H9 (cell line): ENCODE measurements at regions not wholly inside any gene's neighbourhood (a gene's known extent, or its start where the extent isn't known, plus 50 kb on each side); places are given as distances from the start of the nearest gene placed in this dataset.

Experiments used
- DNase-seq: peaks from one replicate; pipeline ENCODE4 v3.0.0-alpha.2; 2017
- H2AFZ ChIP-seq: one replicate; pipeline ENCODE4 v1.6.1; 2013; ENCODE audit warnings: mild to moderate bottlenecking, low read length, control low read depth, moderate library complexity
- H2AK5ac ChIP-seq: 2 replicates; pipeline ENCODE4 v1.6.1; 2013; ENCODE audit warnings: low read length, control low read depth, mixed read lengths; ENCODE audit not compliant: insufficient read length
- H2BK120ac ChIP-seq: one replicate; pipeline ENCODE4 v1.6.1; 2013; ENCODE audit warnings: low read depth, mild to moderate bottlenecking, low read length, control low read depth, inconsistent platforms; ENCODE audit not compliant: poor library complexity, severe bottlenecking
- H2BK12ac ChIP-seq: 2 replicates; pipeline ENCODE4 v1.6.1; 2013; ENCODE audit warnings: low read length, control low read depth, mixed read lengths, low read depth; ENCODE audit not compliant: insufficient read length
- H2BK15ac ChIP-seq: 2 replicates; pipeline ENCODE4 v1.6.1; 2013; ENCODE audit warnings: low read depth, low read length, control low read depth
- H2BK20ac ChIP-seq: one replicate; pipeline ENCODE4 v1.6.1; 2013; ENCODE audit warnings: low read depth, mild to moderate bottlenecking, low read length, control low read depth, inconsistent platforms; ENCODE audit not compliant: poor library complexity, severe bottlenecking
- H2BK5ac ChIP-seq: 2 replicates; pipeline ENCODE4 v1.6.1; 2013; ENCODE audit warnings: low read length, control low read depth, mixed read lengths; ENCODE audit not compliant: insufficient read length
- H3K14ac ChIP-seq: 2 replicates; pipeline ENCODE4 v1.6.1; 2013; ENCODE audit warnings: low read length, control low read depth; ENCODE audit not compliant: insufficient read depth
- H3K18ac ChIP-seq: 2 replicates; pipeline ENCODE4 v1.6.1; 2013; ENCODE audit warnings: low read depth, mild to moderate bottlenecking, mixed read lengths, low read length, control low read depth; ENCODE audit not compliant: insufficient read length
- H3K23ac ChIP-seq: 2 replicates; pipeline ENCODE4 v1.6.1; 2013; ENCODE audit warnings: low read length, control low read depth, mixed read lengths, low read depth; ENCODE audit not compliant: insufficient read length
- H3K23me2 ChIP-seq: 2 replicates; pipeline ENCODE4 v1.6.1; 2013; ENCODE audit warnings: low read depth, mild to moderate bottlenecking, mixed read lengths, low read length, control low read depth; ENCODE audit not compliant: insufficient read length, poor library complexity, severe bottlenecking
- H3K27ac ChIP-seq: 2 replicates; pipeline ENCODE4 v1.5.1; 2013; ENCODE audit warnings: low read length, control low read depth, mixed read lengths, low read depth; ENCODE audit not compliant: insufficient read length
- H3K27me3 ChIP-seq: 2 replicates; pipeline ENCODE4 v1.6.1; 2013; ENCODE audit warnings: low read length, control low read depth, inconsistent platforms; ENCODE audit not compliant: insufficient read depth
- H3K4ac ChIP-seq: 2 replicates; pipeline ENCODE4 v1.6.1; 2013; ENCODE audit warnings: low read depth, mild to moderate bottlenecking, control low read depth, inconsistent platforms, low read length, moderate library complexity
- H3K4me1 ChIP-seq: 2 replicates; pipeline ENCODE4 v1.6.1; 2013; ENCODE audit warnings: low read length, control low read depth, inconsistent platforms; ENCODE audit not compliant: insufficient read depth
- H3K4me2 ChIP-seq: 2 replicates; pipeline ENCODE4 v1.6.1; 2013; ENCODE audit warnings: low read length, control low read depth, mixed read lengths; ENCODE audit not compliant: insufficient read length, insufficient read depth
- H3K56ac ChIP-seq: 2 replicates; pipeline ENCODE4 v1.6.1; 2013; ENCODE audit warnings: low read depth, mild to moderate bottlenecking, mixed read lengths, low read length, control low read depth; ENCODE audit not compliant: insufficient read length
- H3K79me1 ChIP-seq: 2 replicates; pipeline ENCODE4 v1.6.1; 2013; ENCODE audit warnings: low read depth, mild to moderate bottlenecking, moderate library complexity, low read length, control low read depth, inconsistent platforms; ENCODE audit not compliant: insufficient read depth, poor library complexity, severe bottlenecking
- H3K79me2 ChIP-seq: 2 replicates; pipeline ENCODE4 v1.6.1; 2013; ENCODE audit warnings: low read length, control low read depth, inconsistent platforms; ENCODE audit not compliant: insufficient read depth
- H3K9ac ChIP-seq: 2 replicates; pipeline ENCODE4 v1.6.1; 2013; ENCODE audit warnings: low read length, control low read depth, mixed read lengths; ENCODE audit not compliant: insufficient read length; ENCODE audit errors: extremely low read depth
- H3K9me3 ChIP-seq: one replicate; pipeline ENCODE4 v1.6.1; 2013; ENCODE audit warnings: low read depth, low read length, inconsistent platforms; ENCODE audit not compliant: control insufficient read depth
- H3T11ph ChIP-seq: one replicate; pipeline ENCODE4 v1.6.1; 2013; ENCODE audit warnings: mild to moderate bottlenecking, low read length, control low read depth, inconsistent platforms
- H4K20me1 ChIP-seq: one replicate; pipeline ENCODE4 v1.6.1; 2013; ENCODE audit not compliant: control insufficient read depth, insufficient read length, insufficient read depth
- H4K5ac ChIP-seq: 2 replicates; pipeline ENCODE4 v1.6.1; 2013; ENCODE audit warnings: low read depth, mild to moderate bottlenecking, mixed read lengths, low read length, control low read depth; ENCODE audit not compliant: insufficient read length
- H4K8ac ChIP-seq: replicated peaks from 2 replicates; pipeline ENCODE4 v1.6.1; 2013; ENCODE audit warnings: low read length, control low read depth, mixed read lengths, low read depth; ENCODE audit not compliant: insufficient read length
- H4K91ac ChIP-seq: 2 replicates; pipeline ENCODE4 v1.6.1; 2013; ENCODE audit warnings: low read depth, mild to moderate bottlenecking, moderate library complexity, mixed read lengths, low read length, control low read depth; ENCODE audit not compliant: insufficient read length
- H3K27ac Mint-ChIP-seq, 3 experiments: 2 replicates in 2 of 3; 3 replicates in 1 of 3; pipeline ENCODE4 v1.8.0; 2020 to 2021; ENCODE audit warnings: mixed read lengths in 3 of 3, mild to moderate bottlenecking in 1 of 3, moderate library complexity in 1 of 3
- H3K27me3 Mint-ChIP-seq: 2 replicates; pipeline ENCODE4 v1.8.0; 2021; ENCODE audit warnings: low read depth, mild to moderate bottlenecking, moderate library complexity, mixed read lengths
- H3K36me3 Mint-ChIP-seq, 3 experiments: 2 replicates in 2 of 3; 3 replicates in 1 of 3; pipeline ENCODE4 v1.8.0; 2020 to 2021; ENCODE audit warnings: low read depth in 3 of 3, mixed read lengths in 3 of 3; ENCODE audit not compliant: insufficient read depth in 1 of 3
- H3K4me1 Mint-ChIP-seq, 2 experiments: 2 replicates each; pipeline ENCODE4 v1.8.0; 2020; ENCODE audit warnings: mixed read lengths in 2 of 2
- H3K4me3 Mint-ChIP-seq, 2 experiments: 2 replicates in 1 of 2; 3 replicates in 1 of 2; pipeline ENCODE4 v1.8.0; 2020 to 2021; ENCODE audit warnings: mild to moderate bottlenecking in 2 of 2, mixed read lengths in 2 of 2, moderate library complexity in 1 of 2
- H3K9me3 Mint-ChIP-seq, 2 experiments: 2 replicates in 1 of 2; 3 replicates in 1 of 2; pipeline ENCODE4 v1.8.0; 2020; ENCODE audit warnings: mild to moderate bottlenecking in 2 of 2, mixed read lengths in 2 of 2, moderate library complexity in 1 of 2
- CTCF ChIP-seq: fragments of 200-600 bp; sonication (generic); conservative IDR thresholded peaks from 3 replicates; pipeline ENCODE4 v1.8.0; 2021; ENCODE audit warnings: antibody characterized with exemption, mild to moderate bottlenecking
- WGBS: extraction: QIAGEN DNeasy Blood & Tissue Kit; methylation state at CpG from one replicate; pipeline ENCODE4 v1.1.7; 2013; ENCODE audit warnings: missing lambda C conversion rate, low lambda C conversion rate, mixed read lengths; ENCODE audit not compliant: insufficient read length; ENCODE audit errors: extremely low coverage; 5-methylcytosine and 5-hydroxymethylcytosine counted together

- Histone ChIP-seq H3K4ac (no peak overlapping the region), H4K20me1 (no peaks in the 10 kb centered on the region), H2AK5ac (no peak overlapping the region), H3K4me2 (no peak overlapping the region), H3K9ac (no peak overlapping the region), H3T11ph (no peak overlapping the region), H3K79me2 (no peaks in the 10 kb centered on the region), H3K14ac (no peak overlapping the region), H2BK20ac (no peak overlapping the region), H3K4me1 (no peaks in the 10 kb centered on the region), H2BK15ac (no peak overlapping the region), H3K79me1 (no peaks in the 10 kb centered on the region), H2BK12ac (no peak overlapping the region), H3K27ac (no peak overlapping the region), H3K18ac (no peak overlapping the region), H2AFZ (no peak overlapping the region), H3K23me2 (no peaks in the 10 kb centered on the region), H3K9me3 (no peaks in the 10 kb centered on the region), H3K27me3 (no peaks in the 10 kb centered on the region), H3K23ac (no peak overlapping the region), H2BK5ac (no peak overlapping the region), H2BK120ac (no peak overlapping the region), H4K5ac (no peak overlapping the region), H4K8ac (no peak overlapping the region), H3K56ac (no peak overlapping the region), H4K91ac (no peak overlapping the region)
- H3K27ac Mint-ChIP-seq = no peak overlapping the region
- WGBS = no CpG with 5 or more reads among the region's 3 CpGs
- no peak for TF ChIP-seq CTCF
- H3K27me3 Mint-ChIP-seq = no peaks in the 10 kb centered on the region
- no peak for DNase-seq
- no peak overlapping the region for H3K4me3 Mint-ChIP-seq
- no peaks in the 10 kb centered on the region for H3K4me1 Mint-ChIP-seq
- H3K9me3 Mint-ChIP-seq = no peaks in the 10 kb centered on the region
- H3K36me3 Mint-ChIP-seq = no peaks in the 10 kb centered on the region
These were observed 1261.2 kb upstream of the SLC39A10 start for GRCh38 chr2:194395818-194396217.
